H4 (cell line): ENCODE measurements at regions not wholly inside any gene's neighbourhood (a gene's known extent, or its start where the extent isn't known, plus 50 kb on each side); places are given as distances from the start of the nearest gene placed in this dataset.

Experiments used
- DNase-seq: peaks from one replicate; pipeline ENCODE4 v3.0.0-alpha.2; 2015; ENCODE audit warnings: low spot score

DNA sequence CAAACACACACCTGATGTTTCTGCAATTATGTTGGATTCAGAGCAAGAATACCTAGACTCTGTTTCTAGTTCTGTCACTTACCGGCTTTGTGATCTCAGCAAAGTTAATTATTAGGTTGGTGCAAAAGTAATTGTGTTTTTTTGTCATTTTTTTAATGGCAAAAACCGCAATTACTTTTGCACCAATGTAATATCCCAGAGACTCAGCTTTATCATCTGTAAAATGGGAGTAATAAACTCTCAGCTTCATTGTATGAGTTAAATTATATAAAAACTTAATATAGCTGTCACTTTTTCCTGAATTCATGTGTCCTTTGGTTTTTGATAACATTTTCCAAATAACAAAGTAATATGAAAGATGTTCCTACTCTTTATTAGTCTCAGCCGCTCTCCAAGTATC is 251.7 kb downstream of the TRIB2 start:
- DNase-seq, result no peak

DNA sequence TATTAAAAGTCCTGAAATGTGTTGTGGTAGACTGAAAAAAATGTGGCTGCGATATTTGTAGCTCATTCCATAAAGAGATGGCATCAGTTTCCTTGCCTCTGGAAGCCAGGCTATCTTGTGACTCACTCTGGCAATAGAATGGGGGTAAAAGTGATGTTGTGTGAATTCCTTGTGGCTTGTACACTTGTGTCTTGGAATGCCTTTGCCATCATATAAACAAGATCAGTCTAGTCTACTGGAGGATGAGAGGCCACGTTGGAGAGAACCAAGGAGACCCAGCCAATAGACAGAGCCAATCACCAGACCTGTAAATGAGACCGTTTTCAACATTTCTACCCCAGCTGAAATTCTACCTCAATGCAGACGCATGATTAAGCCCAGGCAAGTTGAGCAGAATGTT is 254.1 kb downstream of the TRIB2 start:
- peak; percentile 76 for DNase-seq

DNA sequence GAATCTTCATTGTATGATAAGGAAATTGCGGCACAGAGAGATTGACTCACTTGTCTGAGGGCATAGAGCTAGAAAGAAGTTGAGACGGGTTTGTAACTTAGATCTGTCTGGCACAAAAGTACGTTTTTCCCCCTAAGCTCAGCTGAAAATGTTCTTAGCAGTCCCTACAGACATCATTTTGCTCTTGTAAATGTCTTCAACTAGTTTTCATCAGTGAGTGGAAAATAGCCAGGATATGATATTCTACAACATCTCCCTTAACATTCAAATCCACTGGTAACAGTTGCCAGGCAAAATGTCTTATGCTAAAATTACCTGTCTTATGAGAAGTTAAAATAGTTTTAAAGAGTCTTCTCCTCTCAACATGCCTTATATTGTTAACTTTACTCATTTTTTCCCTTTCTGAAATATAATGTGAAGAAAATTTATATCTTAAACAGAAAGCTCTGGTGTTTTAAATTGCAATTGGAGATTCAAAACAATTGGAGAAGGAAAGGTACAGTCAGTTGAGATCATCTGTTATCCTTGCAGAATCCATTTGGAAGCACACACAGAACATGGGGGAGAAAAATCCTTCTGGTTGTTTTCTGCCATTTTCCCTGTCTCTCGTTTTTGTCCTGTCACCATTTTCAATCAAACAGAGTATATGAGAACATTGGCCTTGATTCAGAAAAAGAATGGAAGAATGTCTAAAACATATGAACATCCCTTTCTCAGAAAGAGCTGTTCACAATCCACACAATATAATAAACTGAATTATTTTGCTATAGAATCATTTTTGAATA is 255.0 kb downstream of the TRIB2 start:
- no peak for DNase-seq

DNA sequence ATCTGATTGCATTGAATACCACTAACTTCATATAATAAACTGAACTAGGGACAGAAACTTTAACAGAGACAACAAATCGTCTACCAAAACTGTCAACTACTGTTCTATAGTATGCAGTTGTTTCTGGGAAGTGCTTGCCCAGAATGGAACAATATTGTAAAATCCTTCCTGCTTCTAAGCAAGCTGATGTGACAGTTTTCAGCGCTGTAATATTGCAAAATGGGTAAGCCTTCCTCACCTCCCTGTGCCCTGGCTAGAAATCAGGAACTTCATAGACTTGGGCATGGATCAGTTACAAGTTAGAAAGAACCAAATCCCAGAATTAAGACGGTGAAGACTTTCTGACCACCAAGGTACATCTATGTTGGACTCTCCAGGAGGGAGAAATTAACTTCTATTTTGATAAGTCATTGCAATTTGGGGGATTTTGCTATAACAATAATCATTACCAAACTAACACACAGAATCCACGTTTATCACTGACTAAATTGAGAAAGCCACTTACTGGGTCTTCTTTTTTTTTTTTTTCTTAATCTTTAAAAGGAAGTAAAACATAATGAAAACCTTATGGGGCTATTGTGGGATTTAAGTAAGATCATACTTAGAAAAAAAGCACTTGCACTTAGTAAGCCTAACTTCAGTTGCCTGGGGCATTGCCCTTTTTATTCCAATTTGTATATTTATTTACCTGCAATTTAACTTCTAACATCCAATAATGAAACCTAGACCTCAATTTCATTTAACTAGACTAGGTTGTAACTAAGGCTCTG is 261.5 kb downstream of the TRIB2 start:
- DNase-seq, result no peak

DNA sequence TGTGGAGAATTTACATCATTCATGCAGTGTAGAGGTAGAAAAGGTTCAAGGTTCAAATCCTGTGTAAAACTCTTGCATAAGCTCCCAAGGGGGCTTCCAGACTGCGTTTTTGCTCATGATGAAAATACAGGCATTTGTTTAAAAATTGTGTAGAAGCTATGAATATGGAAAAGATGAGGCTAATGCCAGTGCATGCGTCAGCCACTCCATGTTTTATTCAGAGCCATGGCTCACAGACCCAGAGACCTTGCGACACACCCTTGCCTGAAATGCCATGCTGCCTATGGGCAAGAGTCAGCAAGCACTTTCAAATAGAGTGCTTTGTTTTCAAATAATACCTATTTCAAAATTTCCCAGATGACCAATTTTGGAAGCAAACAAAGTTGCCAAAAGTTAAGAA is 262.3 kb downstream of the TRIB2 start:
- DNase-seq, result no peak

DNA sequence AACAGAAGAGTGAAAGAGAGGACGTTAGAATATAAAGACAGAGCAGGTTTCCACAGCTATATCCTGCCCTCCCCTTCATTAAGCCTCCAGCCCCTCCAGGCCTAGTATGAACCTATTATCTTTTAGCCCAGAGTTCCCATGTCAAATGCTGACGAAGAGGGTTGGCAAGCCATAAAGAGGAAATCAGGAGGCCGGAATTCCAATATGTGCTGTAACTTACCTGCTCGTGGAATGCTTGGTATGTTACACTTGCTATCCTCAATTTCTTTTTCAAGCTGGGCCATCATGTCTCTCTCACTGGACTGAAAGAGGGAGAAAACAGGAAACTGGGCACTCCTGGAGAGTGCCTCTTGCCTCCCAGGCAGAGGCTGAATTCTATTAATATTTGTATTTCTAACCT is 264.1 kb downstream of the TRIB2 start:
- no peak for DNase-seq

DNA sequence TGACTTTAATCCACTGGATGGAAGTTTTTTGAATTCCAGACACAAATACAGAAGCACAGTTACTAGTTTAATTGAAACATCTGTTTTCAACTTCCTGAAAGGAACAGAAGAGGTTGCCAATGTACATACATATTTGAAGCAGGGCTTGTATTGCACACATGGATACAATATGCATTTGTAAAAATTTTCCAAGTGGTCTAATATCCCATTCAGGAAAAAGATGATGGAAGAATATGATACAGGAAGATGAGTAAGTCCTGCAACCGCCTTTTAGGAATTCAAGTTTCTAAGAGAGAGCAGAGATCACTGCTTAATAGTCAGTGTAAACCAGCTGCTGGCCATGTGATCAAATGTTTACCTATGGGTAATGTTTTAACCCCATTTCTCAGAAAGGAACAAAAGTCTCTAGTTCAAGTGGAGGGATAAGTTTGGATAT is 265.4 kb downstream of the TRIB2 start:
- DNase-seq, result no peak

DNA sequence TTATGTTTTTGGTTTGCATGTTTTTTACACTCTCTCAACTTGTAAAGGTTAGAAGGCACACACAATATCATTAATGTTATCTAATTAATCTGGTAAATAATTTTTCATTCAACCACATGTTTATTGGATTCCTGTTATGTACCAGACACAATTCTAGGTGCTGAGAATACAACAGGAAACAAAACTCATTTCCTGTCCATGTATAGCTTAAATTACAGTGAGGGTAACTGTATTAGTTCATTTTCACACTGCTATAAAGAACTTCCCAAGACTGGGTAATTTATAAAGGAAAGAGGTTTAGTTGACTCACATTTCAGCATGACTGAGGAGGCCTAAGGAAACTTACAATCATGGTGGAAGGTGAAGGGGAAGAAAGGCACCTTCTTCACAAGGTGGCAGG is 270.5 kb downstream of the TRIB2 start:
- DNase-seq, result no peak

DNA sequence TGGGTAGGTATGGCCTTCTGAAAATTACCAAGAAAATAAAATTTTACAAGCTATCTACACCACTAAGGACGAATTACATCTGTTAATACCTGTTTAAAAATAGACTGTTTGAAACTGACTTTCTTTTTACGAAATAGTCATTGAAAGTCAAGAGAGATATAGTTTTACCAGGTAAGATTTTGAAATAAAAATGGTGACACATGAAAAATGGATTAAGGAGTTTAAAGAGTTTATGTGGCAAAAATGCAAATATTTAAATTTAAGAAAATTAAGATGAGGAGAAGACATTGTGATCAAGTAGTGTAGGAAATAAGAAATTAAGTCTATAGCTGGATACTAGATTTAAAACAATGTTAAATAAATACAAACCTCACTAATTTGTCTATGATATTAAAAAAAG is 271.5 kb downstream of the TRIB2 start:
- DNase-seq, result no peak

DNA sequence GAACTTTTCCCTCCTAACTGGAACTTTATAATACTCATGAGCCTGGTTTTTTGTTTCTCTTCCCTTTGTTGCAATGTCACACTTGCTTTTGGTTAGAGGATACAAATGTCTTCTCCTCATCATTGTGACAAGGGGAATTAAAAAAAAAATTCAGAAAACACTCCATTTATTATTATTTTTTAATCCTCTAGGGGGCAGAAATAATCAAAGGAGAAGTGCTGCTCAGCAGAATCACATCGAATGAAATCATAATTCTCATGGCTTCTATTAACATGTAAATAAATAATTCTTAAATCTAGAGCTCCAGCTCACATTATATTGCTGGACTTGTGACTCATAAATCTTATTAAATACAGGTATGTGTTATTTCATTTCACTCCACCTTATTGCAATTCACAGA is 273.8 kb downstream of the TRIB2 start:
- DNase-seq, result no peak

DNA sequence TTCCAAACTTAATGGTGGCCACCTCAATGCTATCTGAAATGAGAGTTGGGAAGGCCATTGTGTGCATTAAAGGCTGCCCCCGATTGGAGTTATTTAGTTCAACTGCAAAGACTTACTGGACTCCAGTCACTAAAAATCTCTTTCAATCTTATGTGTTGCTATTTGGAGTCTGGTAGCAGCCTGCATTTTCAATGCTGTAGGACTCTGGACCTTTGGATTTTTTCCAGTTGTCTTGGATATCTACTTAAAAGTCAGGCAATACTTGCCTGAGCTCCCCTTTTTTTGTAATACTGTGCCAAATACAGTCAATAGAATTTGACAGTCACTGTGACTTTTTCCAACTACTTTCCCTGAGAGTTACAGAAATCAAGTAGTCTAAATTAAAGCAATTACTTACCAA is 281.9 kb downstream of the TRIB2 start:
- no peak for DNase-seq

DNA sequence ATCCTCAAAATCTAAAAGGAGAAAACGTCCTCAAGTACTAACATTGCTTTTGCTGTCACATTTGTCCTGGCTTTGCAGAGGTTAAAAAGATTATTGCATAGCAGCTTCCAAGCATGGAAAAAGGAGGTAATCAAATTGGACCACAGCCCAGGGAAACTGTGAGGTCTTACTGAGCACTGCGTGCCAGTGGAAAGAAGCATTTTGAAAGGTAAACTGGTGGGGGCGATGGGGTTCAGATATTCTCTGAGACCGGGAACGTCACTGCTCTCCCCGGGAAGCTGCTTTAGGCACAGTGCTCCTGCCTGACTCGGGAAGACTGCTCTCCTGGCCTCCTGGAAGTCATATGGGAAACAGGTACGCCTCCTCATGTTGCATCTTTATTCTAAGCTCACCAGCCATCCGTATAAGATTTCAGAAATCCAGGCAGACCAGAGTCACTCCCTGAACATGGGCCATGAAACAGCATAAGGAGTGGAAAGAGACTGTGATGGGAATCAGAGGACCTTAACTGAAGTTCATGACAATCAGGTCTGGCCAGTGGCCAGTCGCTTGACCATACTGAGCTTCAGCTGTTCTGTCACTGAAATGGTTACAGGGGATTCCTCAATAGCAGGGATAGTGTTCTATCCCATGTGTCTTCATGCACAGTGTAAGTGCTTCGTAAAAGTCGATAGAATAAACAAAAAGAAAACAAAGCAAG is 284.1 kb downstream of the TRIB2 start:
- peak; percentile 5 for DNase-seq

DNA sequence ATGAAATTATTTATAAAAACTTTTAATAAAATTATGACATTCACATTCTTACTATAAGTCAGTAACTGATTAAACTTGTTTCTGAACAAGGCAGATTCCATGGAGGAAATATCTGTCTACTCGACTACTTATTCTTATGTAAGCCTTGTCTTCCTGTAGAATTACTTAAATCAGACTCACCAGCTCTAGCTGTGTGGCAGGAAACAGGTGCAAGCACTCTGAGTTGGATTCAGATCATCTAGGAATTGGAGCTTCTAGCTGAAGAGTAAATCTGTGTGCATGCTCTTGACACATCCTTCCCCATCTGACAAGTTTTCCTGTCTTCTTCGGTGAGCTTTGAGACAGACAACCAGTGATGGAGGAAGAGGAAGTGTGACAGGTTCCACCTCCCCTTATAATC is 284.7 kb downstream of the TRIB2 start:
- DNase-seq, result no peak

DNA sequence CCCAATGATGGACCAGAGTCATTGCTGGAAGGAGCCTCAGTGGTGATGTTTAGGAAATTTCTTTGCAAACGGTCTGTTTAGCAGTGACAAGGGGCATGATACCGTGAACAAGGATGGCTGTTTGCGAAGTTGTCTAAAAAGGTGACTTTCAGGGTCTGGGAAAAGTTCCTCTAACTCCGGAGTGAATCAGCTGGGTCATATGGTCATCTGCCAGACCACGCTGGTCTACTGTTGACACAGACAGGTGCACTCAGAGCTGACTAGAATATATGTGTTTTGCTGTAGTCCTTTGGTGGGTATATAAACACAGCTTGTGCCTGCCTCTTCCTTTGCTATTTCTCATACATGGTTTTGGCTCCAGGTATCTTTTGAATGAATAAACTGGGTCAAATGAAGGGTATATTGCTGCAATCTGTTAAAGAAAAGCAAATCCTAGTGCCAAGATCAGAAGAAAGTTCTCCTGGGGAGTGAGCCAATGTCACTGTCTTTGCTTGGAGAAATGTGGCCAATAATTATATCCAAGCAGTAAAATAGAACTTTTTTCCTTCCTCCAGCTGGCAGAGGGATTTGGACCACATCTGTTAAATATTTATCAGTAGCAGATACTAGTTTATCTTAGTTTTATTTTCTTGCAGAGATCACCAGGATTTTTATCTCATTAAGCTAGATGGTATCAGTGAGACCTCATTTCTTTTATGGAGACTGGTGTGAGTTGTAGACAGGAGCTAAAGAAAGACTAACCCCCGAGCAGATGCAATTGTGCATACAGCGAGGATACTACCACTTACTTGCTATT is 286.0 kb downstream of the TRIB2 start:
- no peak for DNase-seq

DNA sequence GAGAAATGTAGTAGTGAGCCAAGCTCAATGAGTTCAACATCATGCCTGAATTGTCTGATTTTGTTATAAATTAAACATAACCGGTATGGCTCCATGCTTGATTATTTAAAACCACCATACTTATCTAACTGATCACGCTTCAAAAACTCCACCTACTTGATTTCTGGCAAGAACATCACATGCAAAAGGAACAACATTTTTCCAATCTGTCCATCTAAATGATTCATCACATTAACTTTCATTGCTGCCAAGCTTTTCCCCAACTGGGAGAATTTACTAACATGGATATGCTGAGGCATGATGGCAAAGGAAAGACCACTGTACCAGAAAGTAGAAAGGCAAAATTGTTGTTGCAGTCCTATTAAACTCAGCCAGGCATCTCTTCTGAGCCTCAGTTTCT is 286.8 kb downstream of the TRIB2 start:
- DNase-seq, result no peak

DNA sequence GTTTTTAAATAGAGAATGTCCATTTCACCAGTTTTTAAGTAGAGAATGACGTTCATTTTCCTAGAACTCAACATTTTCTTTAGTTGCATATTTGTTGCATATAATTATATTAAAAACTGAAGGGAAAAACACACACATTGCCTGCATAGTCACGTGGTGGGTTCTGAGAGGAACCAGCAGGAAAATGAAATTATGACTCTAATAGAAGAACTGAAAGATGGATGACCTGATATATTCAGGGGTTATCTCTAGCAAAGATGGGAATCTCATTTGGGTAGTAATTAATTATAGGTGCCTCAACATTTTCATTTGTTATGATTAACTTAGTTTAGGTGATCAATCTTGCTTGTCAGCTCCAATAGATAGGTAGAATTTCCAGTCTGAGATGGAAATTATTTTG is 288.3 kb downstream of the TRIB2 start:
- no peak for DNase-seq

DNA sequence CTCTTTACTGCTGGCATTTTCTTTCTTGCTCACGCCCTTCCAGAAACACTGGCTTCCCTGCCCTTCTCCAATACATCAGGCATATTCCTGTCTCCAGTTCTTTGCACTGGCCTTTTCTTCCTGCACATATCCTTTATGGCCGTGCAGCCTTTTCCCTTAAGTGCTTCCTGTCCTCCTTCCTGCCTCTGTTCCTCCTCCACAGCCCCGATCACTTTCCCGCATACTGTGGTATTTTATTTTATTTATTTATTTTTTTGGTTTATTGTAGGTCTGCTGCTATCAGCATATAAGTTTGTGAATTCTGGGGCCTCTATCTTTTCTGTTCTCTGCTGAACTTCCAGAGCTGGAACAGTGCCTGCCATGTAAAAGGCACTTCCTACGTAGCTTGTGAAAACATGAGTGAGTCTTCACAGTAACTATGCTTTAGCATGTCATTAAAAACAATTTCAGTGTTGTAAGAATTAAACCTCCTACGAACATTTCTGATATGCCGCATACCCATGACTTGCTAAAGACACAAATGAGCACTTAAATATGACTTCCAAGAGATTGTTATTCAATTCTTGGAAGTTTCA is 289.1 kb downstream of the TRIB2 start:
- no peak for DNase-seq

DNA sequence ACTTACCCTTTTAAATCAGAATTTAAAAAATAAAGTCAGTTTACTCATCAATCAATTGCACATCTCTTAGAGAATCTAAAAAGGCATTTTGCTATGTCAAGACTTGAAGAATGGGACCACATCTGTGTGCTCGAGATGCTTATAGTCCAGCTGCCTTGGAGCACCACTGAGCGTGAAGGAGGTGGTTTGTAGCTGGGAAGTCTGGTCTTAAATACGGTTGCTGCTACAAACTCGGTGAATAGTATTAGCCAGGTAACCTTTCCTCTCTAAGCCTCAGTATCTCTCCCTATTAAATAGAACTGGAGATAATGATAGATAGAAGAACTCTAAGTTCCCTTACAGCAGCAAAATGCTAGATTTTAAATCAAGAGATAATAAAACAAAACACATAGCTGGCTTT is 289.7 kb downstream of the TRIB2 start:
- no peak for DNase-seq

DNA sequence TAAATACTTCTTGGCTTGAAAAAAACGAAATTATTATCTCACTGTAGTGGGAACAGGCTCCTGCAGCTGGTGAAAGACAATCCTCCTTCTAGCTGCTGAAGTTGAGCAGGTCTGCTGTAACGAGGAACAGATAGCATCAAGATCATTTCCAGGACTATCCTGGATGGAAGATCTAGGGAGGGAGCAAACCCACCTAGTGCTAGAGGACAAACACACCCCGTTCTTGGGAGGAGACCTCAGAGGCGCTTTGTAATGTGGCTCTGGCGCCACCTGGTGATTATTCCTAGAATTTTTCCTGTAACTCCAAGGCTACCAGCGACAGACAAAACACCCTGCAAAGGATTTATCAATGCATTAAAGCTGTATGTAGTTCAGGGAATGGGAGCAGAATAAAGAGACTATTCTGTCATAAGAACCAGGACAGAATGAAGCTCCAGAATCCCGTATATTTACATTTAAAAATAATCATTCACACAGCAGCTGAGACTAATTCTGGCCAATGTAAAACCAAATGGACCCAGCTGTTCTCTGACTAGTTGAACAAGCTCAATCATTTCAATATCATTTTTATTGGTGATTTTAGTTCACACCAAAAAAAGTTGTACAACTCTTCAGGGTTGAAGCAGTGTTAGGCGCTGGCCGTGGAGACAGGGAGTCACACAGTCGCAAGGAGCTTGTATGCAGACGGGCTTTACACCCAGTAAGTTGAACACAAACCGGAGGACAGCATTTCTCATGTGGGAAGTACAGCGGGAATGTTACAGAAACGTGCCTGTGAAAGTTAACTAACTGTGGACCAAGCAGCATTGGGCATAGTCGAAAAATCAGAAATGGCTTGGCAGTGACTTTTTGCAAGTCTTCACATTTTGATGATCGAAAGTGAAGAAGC is 290.3 kb downstream of the TRIB2 start:
- peak; percentile 56 for DNase-seq

DNA sequence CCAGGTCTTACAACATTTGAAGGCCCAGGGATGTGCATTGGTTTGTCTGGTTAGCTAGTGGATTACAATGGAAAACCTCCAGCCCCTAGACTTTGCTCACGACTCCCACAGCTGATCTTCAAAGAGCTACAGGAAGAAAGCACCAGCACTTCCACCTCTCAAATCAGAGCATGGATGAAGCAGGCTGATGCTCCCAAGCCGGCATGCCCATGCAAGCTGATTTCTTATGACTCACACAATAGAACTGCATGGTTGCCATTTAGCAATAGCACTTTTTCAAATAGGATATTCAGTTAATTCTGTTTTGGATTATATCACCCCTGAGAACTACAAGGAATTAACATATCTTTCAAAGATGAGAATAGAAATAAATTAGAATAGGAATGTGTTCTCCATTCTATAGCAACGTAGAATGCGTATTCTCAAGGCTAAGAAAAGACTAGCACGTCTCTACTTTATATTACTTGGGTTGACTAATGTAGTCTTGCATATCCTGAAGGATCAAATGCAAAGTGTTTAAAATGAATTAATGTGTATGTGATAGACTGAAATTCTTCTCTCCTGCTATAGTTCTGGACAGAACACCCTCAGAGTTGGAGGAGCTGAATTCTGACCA is 292.4 kb downstream of the TRIB2 start:
- no peak for DNase-seq
